HepG2 (cell line): ENCODE measurements at regions not wholly inside any gene's neighbourhood (a gene's known extent, or its start where the extent isn't known, plus 50 kb on each side); places are given as distances from the start of the nearest gene placed in this dataset.

Experiments used
- ATAC-seq: fragments of 200-7000 bp; cut with Tn5 transposase; 3 replicates; pipeline ENCODE4 v1.9.1; 2020; ENCODE audit warnings: mild to moderate bottlenecking, moderate library complexity
- BruUV-seq: library from RNA; stranded (reverse); fragments of 400-500 nt; replicated peaks from 2 replicates; lab custom pipeline; 2021; lab: Mats Ljungman, UMichigan
- CTCF ChIA-PET: fragments of 300-600 bp; formaldehyde crosslinking; extraction: SDS; loops from one replicate; lab custom pipeline; 2021; ENCODE audit warnings: low total read pairs, inconsistent platforms, low intra/inter-chr PET ratio; lab: Yijun Ruan, JAX
- POLR2A ChIA-PET: fragments of 350-600 bp; sonication (Branson Sonifier 250); formaldehyde crosslinking; loops from one replicate; lab custom pipeline; 2020; ENCODE audit warnings: antibody characterized with exemption, inconsistent platforms; lab: Yijun Ruan, JAX
- DNase-seq: peaks from one replicate; pipeline ENCODE4 v3.0.0-alpha.2; 2015; ENCODE audit warnings: low spot score
- FAIRE-seq: peaks from 3 replicates; lab custom pipeline; 2011; peaks lifted over from hg19 to GRCh38; lab: Jason Lieb, UNC
- H2AFZ ChIP-seq: one replicate; pipeline ENCODE4 v1.6.1; 2011; ENCODE audit warnings: low read length, inconsistent platforms
- H3K27ac ChIP-seq: fragments of 300-600 bp; 3 replicates; pipeline ENCODE4 v1.8.0; 2011; ENCODE audit warnings: mixed run types, mild to moderate bottlenecking, mixed read lengths, low read length, inconsistent platforms; ENCODE audit not compliant: insufficient read depth; ENCODE audit errors: extremely low read length
- H3K27me3 ChIP-seq, 2 experiments: fragments of 200-600 bp in 1 of 2; 2 replicates in 1 of 2; 3 replicates in 1 of 2; pipeline versions ENCODE4 v1.6.0 to v1.8.0; 2011; ENCODE audit warnings: low read length in 2 of 2, mild to moderate bottlenecking in 2 of 2, moderate library complexity in 2 of 2, inconsistent platforms in 1 of 2; ENCODE audit not compliant: insufficient read depth in 2 of 2, control insufficient read depth in 1 of 2
- H3K36me3 ChIP-seq, 2 experiments: fragments of 200-600 bp in 1 of 2; replicated peaks in 1 of 2; 2 replicates in 1 of 2; 3 replicates in 1 of 2; pipeline versions ENCODE4 v1.5.1 to v1.8.0; 2011; ENCODE audit warnings: low read length in 2 of 2, inconsistent platforms in 1 of 2; ENCODE audit not compliant: insufficient read depth in 2 of 2, control insufficient read depth in 1 of 2
- H3K4me1 ChIP-seq: 2 replicates; pipeline ENCODE4 v1.5.1; 2012; ENCODE audit warnings: low read length, inconsistent platforms; ENCODE audit not compliant: insufficient read depth
- H3K4me2 ChIP-seq: 2 replicates; pipeline ENCODE4 v1.6.0; 2011; ENCODE audit warnings: low read depth, low read length, inconsistent platforms
- H3K4me3 ChIP-seq, 3 experiments: fragments of 200-600 bp in 1 of 3; sonication (generic), shearing (Covaris generic) in 1 of 3; replicated peaks in 1 of 3; 2 replicates each; pipeline ENCODE4 v1.5.1; 2011 to 2016; ENCODE audit warnings: low read length in 3 of 3, inconsistent platforms in 2 of 3, low read depth in 2 of 3, mild to moderate bottlenecking in 2 of 3, control low read depth in 1 of 3, mixed read lengths in 1 of 3; ENCODE audit not compliant: insufficient read depth in 1 of 3
- H3K79me2 ChIP-seq: one replicate; pipeline ENCODE4 v1.6.1; 2011; ENCODE audit warnings: low read length, inconsistent platforms; ENCODE audit not compliant: insufficient read depth
- H3K9ac ChIP-seq: 2 replicates; pipeline ENCODE4 v1.6.0; 2011; ENCODE audit warnings: mild to moderate bottlenecking, low read depth, low read length, inconsistent platforms; ENCODE audit not compliant: insufficient read depth
- H3K9me3 ChIP-seq: 2 replicates; pipeline ENCODE4 v1.5.1; 2012; ENCODE audit warnings: mild to moderate bottlenecking, low read length
- H4K20me1 ChIP-seq: 2 replicates; pipeline ENCODE4 v1.6.0; 2011; ENCODE audit warnings: inconsistent platforms, mild to moderate bottlenecking, low read length, moderate library complexity; ENCODE audit not compliant: insufficient read depth
- WGBS: methylation state at CpG from one replicate; pipeline ENCODE4 v1.1.6; 2017; ENCODE audit warnings: low lambda C conversion rate; 5-methylcytosine and 5-hydroxymethylcytosine counted together
- in situ Hi-C: cut with HindIII; loops from 2 replicates; pipeline ENCODE4 v1.10.0; 2017; ENCODE audit warnings: low pct_unique_long_range_greater_than_20kb; ENCODE audit not compliant: extremely low pct_ligation_motif_present
- intact Hi-C: fragments of 100-400 bp; cut with micrococcal nuclease; formaldehyde crosslinking; loops from one replicate; pipeline ENCODE4 v1.10.0; 2022; ENCODE audit not compliant: unreplicated experiment
- TF ChIP-seq, protein P1 (sequence below): fragments of 450-650 bp; IDR thresholded peaks from 2 replicates; pipeline ENCODE4 v1.6.1; 2016
- TF ChIP-seq, protein P2 (sequence below): sonication (generic); formaldehyde crosslinking; IDR thresholded peaks from 2 replicates; pipeline ENCODE4 v1.9.0; 2021; ENCODE audit warnings: missing genetic modification reagents, borderline replicate concordance

DNA sequence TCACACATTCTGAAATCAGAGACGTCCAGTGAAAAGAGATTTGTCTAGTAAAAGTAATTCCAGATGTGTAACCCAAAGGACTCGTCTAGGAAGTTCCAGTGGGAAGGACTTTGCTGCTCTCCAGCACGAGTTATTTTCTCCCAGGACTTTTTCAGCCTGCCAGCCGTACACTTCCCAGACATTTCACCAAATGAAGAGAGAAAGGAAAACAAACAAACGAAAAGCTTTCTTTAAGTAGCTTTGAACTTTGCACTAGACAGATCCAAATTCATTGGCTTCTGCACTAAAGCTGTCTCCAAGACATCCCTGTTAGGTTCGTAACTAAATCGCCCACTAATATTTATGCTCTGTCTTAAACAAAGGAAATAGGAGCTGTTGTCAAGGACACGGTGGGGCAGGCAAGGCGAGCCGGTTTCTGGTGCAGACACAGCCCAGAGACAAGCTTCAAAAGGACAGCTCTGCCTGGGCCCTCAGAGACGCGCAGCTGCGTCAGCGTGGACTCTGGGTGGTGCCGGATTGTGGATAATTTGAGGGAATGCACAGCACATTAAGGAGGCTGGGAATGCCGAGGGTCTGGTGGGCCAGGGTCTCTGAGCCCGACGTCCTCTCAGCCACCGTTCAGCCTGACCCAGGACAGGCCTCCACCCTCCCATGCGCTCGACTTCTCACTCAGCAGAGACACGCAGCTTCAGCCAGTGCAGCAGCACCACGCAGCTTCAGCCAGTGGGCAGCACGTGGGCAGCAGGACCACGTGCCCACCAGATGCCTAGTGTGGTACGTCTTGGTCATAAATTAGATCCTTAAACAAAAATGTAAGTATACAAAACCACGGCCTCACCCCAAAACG is 64.1 kb upstream of the INSIG1 start:
- WGBS: 50% methylated on average over 24 of the region's 28 CpGs
- FAIRE-seq (no peak), ATAC-seq (no peak), DNase-seq (no peak)
- no peaks in the 10 kb centered on the region for H3K36me3 ChIP-seq
- no peak overlapping the region for H3K4me2 ChIP-seq
- no peaks in the 10 kb centered on the region for H3K9me3 ChIP-seq
- in situ Hi-C loops: no loop called here
- peaks cover 9% of the 10 kb centered on the region; the same call in 1 of the 2 replicates for H3K4me1 ChIP-seq
- TF ChIP-seq, protein P1, sequence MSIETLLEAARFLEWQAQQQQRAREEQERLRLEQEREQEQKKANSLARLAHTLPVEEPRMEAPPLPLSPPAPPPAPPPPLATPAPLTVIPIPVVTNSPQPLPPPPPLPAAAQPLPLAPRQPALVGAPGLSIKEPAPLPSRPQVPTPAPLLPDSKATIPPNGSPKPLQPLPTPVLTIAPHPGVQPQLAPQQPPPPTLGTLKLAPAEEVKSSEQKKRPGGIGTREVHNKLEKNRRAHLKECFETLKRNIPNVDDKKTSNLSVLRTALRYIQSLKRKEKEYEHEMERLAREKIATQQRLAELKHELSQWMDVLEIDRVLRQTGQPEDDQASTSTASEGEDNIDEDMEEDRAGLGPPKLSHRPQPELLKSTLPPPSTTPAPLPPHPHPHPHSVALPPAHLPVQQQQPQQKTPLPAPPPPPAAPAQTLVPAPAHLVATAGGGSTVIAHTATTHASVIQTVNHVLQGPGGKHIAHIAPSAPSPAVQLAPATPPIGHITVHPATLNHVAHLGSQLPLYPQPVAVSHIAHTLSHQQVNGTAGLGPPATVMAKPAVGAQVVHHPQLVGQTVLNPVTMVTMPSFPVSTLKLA: peak; percentile 4; the same call in 1 of the 2 replicates
- TF ChIP-seq, protein P2, sequence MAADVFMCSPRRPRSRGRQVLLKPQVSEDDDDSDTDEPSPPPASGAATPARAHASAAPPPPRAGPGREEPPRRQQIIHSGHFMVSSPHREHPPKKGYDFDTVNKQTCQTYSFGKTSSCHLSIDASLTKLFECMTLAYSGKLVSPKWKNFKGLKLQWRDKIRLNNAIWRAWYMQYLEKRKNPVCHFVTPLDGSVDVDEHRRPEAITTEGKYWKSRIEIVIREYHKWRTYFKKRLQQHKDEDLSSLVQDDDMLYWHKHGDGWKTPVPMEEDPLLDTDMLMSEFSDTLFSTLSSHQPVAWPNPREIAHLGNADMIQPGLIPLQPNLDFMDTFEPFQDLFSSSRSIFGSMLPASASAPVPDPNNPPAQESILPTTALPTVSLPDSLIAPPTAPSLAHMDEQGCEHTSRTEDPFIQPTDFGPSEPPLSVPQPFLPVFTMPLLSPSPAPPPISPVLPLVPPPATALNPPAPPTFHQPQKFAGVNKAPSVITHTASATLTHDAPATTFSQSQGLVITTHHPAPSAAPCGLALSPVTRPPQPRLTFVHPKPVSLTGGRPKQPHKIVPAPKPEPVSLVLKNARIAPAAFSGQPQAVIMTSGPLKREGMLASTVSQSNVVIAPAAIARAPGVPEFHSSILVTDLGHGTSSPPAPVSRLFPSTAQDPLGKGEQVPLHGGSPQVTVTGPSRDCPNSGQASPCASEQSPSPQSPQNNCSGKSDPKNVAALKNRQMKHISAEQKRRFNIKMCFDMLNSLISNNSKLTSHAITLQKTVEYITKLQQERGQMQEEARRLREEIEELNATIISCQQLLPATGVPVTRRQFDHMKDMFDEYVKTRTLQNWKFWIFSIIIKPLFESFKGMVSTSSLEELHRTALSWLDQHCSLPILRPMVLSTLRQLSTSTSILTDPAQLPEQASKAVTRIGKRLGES (CRISPR knock-in tag): no peak
- H3K27ac ChIP-seq: no peak overlapping the region
- intact Hi-C loops: no loop called here
- H2AFZ ChIP-seq: no peak overlapping the region
- POLR2A ChIA-PET: no interaction called here
- no TSS peak for BruUV-seq
- no peaks in the 10 kb centered on the region for H3K79me2 ChIP-seq
- peaks cover 7 to 56% of the 10 kb centered on the region in 2 experiments; a peak in 3 of 5 replicates for H3K27me3 ChIP-seq
- no peak overlapping the region for H3K9ac ChIP-seq
- no peaks in the 10 kb centered on the region for H4K20me1 ChIP-seq
- CTCF ChIA-PET: no interaction called here
- H3K4me3 ChIP-seq: no peak overlapping the region
